CD4-positive, alpha-beta T cell treated with Interleukin-15 for 4 hours (primary cell): ENCODE measurements at regions not wholly inside any gene's neighbourhood (a gene's known extent, or its start where the extent isn't known, plus 50 kb on each side); places are given as distances from the start of the nearest gene placed in this dataset.
A peak's percentile ranks its signal among the peaks of the same experiment; 100 is the strongest.

ENCODE experiments used
- DNase-seq: peaks from one replicate; pipeline ENCODE4 v3.0.0-alpha.2; 2020; ENCODE audit warnings: low spot score

DNA sequence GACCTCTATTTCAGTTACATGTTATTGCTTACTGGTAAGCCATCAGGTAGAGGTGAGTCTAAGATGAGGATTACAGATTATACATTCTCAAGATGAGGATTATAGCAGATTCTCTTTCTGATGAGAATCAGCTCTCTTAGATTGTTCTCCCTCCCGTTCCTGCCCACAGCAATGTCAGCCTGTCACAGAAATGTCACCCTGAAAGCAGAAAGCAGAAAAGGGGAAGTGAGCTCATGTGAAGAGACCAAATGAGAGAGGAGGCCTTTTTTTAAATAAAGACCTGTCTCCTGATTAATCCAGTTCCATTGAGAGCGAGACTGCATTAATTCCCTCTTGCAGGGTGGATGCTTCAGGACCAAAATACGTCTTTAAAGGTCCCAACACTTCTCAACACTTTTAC is 445.6 kb downstream of the KCTD12 start:
- DNase-seq = no peak

DNA sequence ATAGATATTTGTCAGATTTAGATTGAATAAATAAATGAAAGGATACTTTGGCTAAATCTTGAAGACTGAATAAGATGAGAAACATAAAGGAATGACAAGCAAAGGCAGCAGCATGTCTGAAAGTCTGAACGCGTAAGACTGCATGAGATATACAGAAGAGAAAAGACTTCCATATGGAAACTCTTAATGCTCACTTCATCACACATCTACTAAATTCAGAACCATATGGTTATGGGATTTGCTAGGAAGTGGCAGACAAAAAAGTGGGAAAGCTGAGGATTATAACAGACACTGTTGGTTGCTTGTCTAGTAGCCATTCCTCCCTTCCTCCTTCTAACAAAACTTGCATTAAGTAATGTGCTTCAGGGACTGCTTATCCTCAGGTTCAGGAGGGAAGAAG is 446.7 kb downstream of the KCTD12 start:
- no peak for DNase-seq

DNA sequence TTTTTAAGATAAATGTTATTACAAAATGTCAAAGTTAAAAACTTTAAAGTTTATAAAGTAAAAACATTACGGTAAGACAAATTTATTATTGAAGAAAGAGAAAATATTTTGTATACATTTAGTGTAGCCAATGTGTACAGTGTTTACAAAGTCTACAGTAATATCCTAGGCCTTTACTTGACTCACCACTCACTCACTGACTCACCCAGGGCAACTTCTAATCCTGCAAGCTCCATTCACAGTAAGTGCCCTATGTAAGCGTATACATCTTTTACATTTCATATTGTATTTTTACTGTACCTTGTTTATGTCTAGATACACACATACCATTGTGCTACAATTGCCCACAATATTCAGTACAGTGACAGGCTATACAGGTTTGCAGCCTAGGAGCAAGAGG is 448.2 kb downstream of the KCTD12 start:
- no peak for DNase-seq

DNA sequence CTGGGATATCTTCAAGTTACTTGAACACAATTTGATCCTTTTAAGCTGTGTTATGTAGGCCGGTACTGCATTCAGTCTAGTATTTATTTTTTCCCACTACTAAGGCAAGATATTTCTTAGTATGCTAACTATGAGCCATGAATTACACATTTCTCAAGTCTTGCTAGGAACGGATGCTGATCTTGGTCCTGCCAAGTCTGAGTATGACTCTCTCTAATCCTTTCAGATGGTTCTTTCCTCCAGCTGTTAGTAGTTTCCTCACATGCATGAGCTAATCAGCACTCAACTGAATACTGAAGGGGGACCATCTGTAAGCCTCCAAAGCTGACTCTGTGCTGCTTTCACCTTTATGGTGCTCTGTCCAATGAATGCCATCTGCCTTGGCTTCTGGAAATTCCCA is 460.3 kb downstream of the KCTD12 start:
- no peak for DNase-seq

DNA sequence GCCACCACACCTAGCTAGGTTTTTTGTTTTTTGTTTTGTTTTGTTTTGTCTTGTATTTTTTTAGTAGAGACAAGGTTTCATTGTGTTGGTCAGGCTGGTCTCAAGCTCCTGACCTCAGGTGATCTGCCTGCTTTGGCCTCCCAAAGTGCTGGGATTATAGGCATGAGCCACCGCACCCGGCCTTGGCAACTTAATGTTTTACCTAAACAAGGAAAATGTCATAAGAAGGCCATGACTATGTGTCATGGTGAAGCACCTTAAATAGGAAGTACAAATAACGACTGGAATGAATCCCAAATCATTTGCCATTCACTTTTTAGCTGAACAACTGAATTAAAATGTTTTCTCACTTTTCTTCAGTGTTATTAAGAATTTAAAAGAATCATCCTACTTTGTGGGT is 465.2 kb downstream of the KCTD12 start:
- DNase-seq = no peak

DNA sequence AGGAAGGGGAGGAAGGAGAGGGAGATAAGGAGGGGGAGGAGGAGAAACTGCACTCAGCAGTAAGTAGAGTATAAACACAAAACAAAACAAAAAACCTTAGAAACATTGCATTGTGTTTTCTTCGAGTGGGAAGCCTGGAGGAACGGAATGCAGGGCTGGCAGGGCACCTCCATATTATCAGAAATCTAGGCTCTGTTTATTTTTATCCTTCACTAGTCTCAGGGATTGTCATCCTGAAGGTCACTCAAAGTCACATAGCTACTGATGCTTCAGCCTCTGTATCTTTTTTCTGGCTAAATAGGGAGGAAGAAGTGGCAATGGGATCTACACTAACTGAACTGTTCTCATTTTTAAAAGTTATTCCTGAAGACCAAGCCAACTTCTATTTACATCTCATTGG is 467.8 kb downstream of the KCTD12 start:
- DNase-seq = no peak

- no peak for DNase-seq
Observed at GRCh38 chr13:76414320-76414719, 471.9 kb downstream of the KCTD12 start.

DNA sequence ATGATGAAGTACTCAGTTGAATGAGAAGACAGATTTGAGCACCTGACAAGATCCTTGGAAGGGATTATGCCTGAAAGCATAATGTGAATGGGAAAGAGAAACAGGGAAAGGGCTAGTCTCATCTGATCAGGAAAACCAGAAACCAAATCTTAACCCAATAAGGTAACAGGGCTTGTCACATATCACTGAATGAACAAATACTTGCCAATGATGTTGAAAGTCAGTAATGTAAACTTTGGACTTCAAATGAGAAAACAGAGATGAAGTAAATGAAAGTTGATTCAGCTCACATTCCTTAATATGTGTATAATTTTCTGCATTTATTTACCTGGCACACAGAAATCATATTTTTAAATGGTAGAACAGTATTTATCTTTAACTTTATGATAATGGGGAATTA is 480.0 kb downstream of the KCTD12 start:
- DNase-seq = no peak

- DNase-seq = no peak
Observed at GRCh38 chr13:76398425-76398824, 487.8 kb downstream of the KCTD12 start.

GRCh38 chr13:76397413-76397812 is 488.8 kb downstream of the KCTD12 start:
- peak; percentile 16 for DNase-seq

DNA sequence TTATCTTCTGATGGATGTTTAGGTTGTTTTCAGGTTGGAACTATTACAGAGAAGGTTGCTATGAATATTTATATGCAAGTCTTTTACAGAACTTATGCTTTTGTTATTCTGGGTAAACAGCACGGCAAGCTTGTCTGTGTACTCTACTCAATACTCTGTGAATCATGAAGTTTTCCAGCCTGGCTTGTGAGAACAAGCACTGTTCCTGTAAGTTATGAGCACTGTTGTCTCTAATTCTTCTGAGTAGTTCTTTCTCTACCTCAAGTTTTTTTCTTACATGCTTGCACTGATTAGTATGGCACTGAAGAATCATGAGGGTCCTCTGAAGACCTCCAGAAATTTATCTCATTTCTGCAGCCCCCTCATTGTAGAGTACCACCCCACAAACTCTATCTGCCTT is 496.9 kb downstream of the KCTD12 start:
- DNase-seq = no peak

GRCh38 chr13:76387566-76387965 is 498.6 kb downstream of the KCTD12 start:
- no peak for DNase-seq

GRCh38 chr13:76386321-76386720 is 499.9 kb downstream of the KCTD12 start:
- no peak for DNase-seq

GRCh38 chr13:76385586-76385985 is 500.6 kb downstream of the KCTD12 start:
- DNase-seq = no peak

- DNase-seq = no peak
Observed at GRCh38 chr13:76383676-76384461, 502.3 kb downstream of the KCTD12 start.

DNA sequence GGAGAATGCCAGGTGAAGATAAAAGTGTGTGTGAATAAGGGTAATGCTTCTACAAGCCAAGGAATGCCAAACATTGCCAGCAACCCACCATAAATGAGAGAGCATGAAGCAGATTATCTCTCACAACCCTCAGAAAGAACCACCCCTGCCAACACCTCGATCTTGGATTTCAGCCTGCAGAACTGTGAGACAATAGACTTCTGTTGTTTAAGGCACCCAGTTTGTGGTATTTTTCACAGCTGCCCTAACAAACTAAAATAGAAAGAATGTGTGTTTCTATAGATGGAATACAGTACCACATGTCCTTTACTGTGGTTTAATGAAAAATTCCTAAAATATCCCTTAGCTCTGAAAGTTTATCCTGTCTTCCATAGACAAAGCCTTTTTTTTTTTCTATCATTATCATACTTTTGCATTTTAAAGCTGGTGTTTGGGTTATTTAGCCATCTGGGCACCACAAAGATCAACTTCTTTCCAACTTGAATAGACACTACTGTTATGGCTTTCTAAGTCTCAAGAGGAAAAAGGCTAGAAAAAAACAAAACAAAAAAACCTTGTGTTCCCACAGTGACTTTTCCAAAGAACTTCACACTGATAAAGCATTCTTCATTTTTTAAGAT is 505.6 kb downstream of the KCTD12 start:
- DNase-seq = no peak

- DNase-seq = no peak
Observed at GRCh38 chr13:76379341-76380105, 506.7 kb downstream of the KCTD12 start.

DNA sequence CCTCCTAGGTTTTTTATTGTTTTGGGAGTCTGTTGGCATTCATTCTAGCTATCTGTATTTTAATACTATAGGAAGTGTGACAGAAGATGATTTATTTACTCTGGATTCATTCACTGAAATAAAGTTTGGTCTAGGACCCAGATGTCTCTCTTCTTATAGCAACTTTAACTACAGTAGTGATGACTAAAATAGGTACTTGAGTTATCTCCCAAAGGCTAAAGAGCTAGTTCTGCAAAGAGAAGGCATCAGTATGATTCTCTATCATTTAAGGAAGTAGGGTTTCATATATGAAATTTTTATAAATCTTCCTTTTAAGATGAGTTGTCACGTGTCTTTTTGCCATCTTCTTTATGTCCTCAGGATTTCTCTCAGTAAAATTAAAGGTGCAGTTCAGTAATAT is 507.4 kb downstream of the KCTD12 start:
- no peak for DNase-seq

GRCh38 chr13:76363682-76364289 is 522.4 kb downstream of the KCTD12 start:
- no peak for DNase-seq

GRCh38 chr13:76361868-76362267 is 524.3 kb downstream of the KCTD12 start:
- no peak for DNase-seq

GRCh38 chr13:76351541-76352229 is 534.5 kb downstream of the KCTD12 start:
- no peak for DNase-seq

DNA sequence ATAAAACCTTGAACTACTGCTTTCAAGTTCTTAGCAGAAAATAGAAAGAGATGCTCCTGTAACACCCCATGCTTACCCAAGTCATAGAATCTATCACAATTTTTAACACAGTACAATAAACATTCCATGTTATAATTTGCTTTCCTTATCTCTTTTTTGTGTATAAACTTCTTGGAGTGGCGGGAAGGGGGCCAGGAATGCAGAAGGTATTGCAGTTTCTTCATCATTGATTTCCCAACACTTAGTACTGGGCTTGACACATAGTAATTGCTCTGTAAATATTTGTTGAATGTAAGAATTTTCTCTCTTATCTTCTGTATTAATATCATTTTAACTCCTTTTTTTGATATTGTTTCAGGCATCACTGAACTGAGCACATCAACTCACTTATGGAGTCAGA is 535.8 kb downstream of the KCTD12 start:
- DNase-seq = no peak
